ENCODE measurements at regions not wholly inside any gene's neighbourhood (a gene's known extent, or its start where the extent isn't known, plus 50 kb on each side); places are given as distances from the start of the nearest gene placed in this dataset.

DNA sequence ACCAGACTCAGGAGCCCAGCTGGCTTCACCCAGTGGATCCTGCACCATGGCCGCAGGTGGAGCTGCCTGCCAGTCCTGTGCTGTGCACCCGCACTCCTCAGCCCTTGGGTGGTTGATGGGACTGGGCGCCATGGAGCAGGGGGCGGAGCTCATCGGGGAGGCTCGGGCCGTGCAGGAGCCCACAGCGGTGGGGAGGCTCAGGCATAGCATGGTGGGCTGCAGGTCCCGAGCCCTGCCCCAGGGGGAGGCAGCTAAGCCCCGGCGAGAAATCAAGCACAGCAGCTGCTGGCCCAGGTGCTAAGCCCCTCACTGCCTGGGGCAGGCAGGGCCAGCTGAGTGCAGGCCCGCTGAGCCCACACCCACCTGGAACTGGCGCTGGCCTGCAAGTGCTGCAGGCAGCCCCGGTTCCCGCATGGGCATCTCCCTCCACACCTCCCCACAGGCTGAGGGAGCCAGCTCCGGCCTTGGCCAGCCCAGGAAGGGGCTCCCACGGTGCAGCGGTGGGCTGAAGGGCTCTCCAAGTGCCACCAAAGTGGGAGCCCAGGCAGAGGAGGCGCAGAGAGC lies 464.1 kb upstream of the DIPK2B start:
- CTCF ChIA-PET: interaction anchor here (0.7 kb wide), 1 partner anchor 150 kb away, joined by 3 read pairs; no protein-coding TSS in a partner anchor
- Histone ChIP-seq H3K4me3 (ENCODE audit: low read depth, low read length) (no peak overlapping the region), H3K27ac (ENCODE audit: extremely low read depth, low read depth, low read length) (no peak overlapping the region), H3K36me3 (ENCODE audit: control insufficient read depth in 2 of 2, insufficient read depth in 1 of 2, low read length in 2 of 2) (no peaks in the 10 kb centered on the region), H3K9me3 (ENCODE audit: control insufficient read depth, insufficient read depth, low read depth, low read length) (no peaks in the 10 kb centered on the region), H3K4me1 (ENCODE audit: control insufficient read depth, insufficient read depth, low read length) (no peaks in the 10 kb centered on the region)
- POLR2A ChIA-PET: interaction anchor here (0.6 kb wide), 1 partner anchor 63 kb away, joined by 4 read pairs; no protein-coding TSS in a partner anchor
- TF ChIP-seq MYNN (tag by site-specific recombination; IDR thresholded peaks at IDR 0.05; ENCODE audit: borderline replicate concordance) (no peak), ZNF514 (tag by site-specific recombination; IDR thresholded peaks at IDR 0.05) (no peak), ZNF394 (tag by site-specific recombination; IDR thresholded peaks at IDR 0.05; ENCODE audit: borderline replicate concordance) (no peak), ZNF341 (tag by site-specific recombination; IDR thresholded peaks at IDR 0.05; ENCODE audit: low read depth) (no peak), ZNF555 (tag by site-specific recombination; conservative IDR thresholded peaks at IDR 0.05) (no peak), ZFP69B (tag by site-specific recombination; IDR thresholded peaks at IDR 0.05) (no peak), GLIS1 (tag by site-specific recombination; IDR thresholded peaks at IDR 0.05) (no peak), ZNF202 (tag by site-specific recombination; IDR thresholded peaks at IDR 0.05; ENCODE audit: borderline replicate concordance) (no peak)

DNA sequence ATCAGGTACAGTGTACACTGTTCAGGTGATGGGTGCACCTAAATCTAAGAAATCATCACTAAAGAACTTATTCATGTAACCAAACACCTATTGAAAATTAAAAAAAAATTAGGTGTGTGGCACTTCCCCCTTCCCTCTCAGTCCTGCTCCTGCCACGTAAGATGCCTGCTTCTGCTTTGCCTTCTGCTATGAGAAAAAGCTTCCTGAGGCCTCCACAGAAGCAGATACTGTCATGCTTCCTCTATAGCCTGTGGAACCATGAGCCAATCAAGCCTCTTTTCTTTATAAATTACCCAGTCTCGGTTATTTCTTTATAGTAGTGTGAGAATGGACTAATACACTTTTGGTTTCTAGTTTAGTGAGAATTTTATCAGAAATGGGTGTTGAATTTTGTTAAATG lies 459.8 kb upstream of the DIPK2B start:
- Histone ChIP-seq H3K27ac (ENCODE audit: extremely low read depth, low read depth, low read length) (no peak overlapping the region), H3K36me3 (ENCODE audit: control insufficient read depth in 2 of 2, insufficient read depth in 1 of 2, low read length in 2 of 2) (no peaks in the 10 kb centered on the region), H3K4me3 (ENCODE audit: low read depth, low read length) (no peak overlapping the region), H3K9me3 (ENCODE audit: control insufficient read depth, insufficient read depth, low read depth, low read length) (no peaks in the 10 kb centered on the region), H3K4me1 (ENCODE audit: control insufficient read depth, insufficient read depth, low read length) (no peaks in the 10 kb centered on the region)
- CTCF ChIA-PET: interaction anchor here (0.7 kb wide), 1 partner anchor 268 kb away, joined by 3 read pairs; no protein-coding TSS in a partner anchor
- POLR2A ChIA-PET: no interaction called here
- TF ChIP-seq, protein P1, sequence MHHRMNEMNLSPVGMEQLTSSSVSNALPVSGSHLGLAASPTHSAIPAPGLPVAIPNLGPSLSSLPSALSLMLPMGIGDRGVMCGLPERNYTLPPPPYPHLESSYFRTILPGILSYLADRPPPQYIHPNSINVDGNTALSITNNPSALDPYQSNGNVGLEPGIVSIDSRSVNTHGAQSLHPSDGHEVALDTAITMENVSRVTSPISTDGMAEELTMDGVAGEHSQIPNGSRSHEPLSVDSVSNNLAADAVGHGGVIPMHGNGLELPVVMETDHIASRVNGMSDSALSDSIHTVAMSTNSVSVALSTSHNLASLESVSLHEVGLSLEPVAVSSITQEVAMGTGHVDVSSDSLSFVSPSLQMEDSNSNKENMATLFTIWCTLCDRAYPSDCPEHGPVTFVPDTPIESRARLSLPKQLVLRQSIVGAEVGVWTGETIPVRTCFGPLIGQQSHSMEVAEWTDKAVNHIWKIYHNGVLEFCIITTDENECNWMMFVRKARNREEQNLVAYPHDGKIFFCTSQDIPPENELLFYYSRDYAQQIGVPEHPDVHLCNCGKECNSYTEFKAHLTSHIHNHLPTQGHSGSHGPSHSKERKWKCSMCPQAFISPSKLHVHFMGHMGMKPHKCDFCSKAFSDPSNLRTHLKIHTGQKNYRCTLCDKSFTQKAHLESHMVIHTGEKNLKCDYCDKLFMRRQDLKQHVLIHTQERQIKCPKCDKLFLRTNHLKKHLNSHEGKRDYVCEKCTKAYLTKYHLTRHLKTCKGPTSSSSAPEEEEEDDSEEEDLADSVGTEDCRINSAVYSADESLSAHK (tag by site-specific recombination; IDR thresholded peaks at IDR 0.05): no peak
- TF ChIP-seq ZNF621 (tag by site-specific recombination; IDR thresholded peaks at IDR 0.05) (no peak), ZNF302 (tag by site-specific recombination; IDR thresholded peaks at IDR 0.05; ENCODE audit: low read depth) (no peak), ZNF600 (tag by site-specific recombination; IDR thresholded peaks at IDR 0.05) (no peak), ZFP37 (tag by site-specific recombination; IDR thresholded peaks at IDR 0.05) (no peak), OVOL3 (tag by site-specific recombination; IDR thresholded peaks at IDR 0.05) (no peak), ZNF510 (tag by site-specific recombination; IDR thresholded peaks at IDR 0.05; ENCODE audit: insufficient replicate concordance) (no peak), ZEB2 (tag by site-specific recombination; IDR thresholded peaks at IDR 0.05) (no peak), ZNF776 (tag by site-specific recombination; IDR thresholded peaks at IDR 0.05; ENCODE audit: borderline replicate concordance) (no peak), EGR2 (tag by site-specific recombination; IDR thresholded peaks at IDR 0.05; ENCODE audit: low read depth) (no peak), BCL11B (tag by site-specific recombination; IDR thresholded peaks at IDR 0.05; ENCODE audit: low read depth) (no peak), ZBTB20 (tag by site-specific recombination; IDR thresholded peaks at IDR 0.05) (no peak), HOXC10 (CRISPR knock-in tag; IDR thresholded peaks at IDR 0.05) (no peak), ZNF184 (tag by site-specific recombination; IDR thresholded peaks at IDR 0.05) (no peak)
- TF ChIP-seq, protein P2, sequence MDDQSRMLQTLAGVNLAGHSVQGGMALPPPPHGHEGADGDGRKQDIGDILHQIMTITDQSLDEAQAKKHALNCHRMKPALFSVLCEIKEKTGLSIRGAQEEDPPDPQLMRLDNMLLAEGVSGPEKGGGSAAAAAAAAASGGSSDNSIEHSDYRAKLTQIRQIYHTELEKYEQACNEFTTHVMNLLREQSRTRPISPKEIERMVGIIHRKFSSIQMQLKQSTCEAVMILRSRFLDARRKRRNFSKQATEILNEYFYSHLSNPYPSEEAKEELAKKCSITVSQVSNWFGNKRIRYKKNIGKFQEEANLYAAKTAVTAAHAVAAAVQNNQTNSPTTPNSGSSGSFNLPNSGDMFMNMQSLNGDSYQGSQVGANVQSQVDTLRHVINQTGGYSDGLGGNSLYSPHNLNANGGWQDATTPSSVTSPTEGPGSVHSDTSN (CRISPR knock-in tag; IDR thresholded peaks at IDR 0.05): no peak
- TF ChIP-seq, protein P3, sequence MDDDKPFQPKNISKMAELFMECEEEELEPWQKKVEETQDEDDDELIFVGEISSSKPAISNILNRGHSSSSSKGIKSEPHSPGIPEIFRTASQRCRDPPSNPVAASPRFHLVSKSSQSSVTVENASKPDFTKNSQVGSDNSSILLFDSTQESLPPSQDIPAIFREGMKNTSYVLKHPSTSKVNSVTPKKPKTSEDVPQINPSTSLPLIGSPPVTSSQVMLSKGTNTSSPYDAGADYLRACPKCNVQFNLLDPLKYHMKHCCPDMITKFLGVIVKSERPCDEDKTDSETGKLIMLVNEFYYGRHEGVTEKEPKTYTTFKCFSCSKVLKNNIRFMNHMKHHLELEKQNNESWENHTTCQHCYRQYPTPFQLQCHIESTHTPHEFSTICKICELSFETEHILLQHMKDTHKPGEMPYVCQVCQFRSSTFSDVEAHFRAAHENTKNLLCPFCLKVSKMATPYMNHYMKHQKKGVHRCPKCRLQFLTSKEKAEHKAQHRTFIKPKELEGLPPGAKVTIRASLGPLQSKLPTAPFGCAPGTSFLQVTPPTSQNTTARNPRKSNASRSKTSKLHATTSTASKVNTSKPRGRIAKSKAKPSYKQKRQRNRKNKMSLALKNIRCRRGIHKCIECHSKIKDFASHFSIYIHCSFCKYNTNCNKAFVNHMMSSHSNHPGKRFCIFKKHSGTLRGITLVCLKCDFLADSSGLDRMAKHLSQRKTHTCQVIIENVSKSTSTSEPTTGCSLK (tag by site-specific recombination; IDR thresholded peaks at IDR 0.05): no peak
- TF ChIP-seq, protein P4, sequence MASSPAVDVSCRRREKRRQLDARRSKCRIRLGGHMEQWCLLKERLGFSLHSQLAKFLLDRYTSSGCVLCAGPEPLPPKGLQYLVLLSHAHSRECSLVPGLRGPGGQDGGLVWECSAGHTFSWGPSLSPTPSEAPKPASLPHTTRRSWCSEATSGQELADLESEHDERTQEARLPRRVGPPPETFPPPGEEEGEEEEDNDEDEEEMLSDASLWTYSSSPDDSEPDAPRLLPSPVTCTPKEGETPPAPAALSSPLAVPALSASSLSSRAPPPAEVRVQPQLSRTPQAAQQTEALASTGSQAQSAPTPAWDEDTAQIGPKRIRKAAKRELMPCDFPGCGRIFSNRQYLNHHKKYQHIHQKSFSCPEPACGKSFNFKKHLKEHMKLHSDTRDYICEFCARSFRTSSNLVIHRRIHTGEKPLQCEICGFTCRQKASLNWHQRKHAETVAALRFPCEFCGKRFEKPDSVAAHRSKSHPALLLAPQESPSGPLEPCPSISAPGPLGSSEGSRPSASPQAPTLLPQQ (tag by site-specific recombination; IDR thresholded peaks at IDR 0.05): no peak
- TF ChIP-seq, protein P5, sequence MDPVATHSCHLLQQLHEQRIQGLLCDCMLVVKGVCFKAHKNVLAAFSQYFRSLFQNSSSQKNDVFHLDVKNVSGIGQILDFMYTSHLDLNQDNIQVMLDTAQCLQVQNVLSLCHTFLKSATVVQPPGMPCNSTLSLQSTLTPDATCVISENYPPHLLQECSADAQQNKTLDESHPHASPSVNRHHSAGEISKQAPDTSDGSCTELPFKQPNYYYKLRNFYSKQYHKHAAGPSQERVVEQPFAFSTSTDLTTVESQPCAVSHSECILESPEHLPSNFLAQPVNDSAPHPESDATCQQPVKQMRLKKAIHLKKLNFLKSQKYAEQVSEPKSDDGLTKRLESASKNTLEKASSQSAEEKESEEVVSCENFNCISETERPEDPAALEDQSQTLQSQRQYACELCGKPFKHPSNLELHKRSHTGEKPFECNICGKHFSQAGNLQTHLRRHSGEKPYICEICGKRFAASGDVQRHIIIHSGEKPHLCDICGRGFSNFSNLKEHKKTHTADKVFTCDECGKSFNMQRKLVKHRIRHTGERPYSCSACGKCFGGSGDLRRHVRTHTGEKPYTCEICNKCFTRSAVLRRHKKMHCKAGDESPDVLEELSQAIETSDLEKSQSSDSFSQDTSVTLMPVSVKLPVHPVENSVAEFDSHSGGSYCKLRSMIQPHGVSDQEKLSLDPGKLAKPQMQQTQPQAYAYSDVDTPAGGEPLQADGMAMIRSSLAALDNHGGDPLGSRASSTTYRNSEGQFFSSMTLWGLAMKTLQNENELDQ (tag by site-specific recombination; IDR thresholded peaks at IDR 0.05; ENCODE audit: low read depth): no peak

All from HEK293 (cell line).